ENCODE measurements at regions not wholly inside any gene's neighbourhood (a gene's known extent, or its start where the extent isn't known, plus 50 kb on each side); places are given as distances from the start of the nearest gene placed in this dataset.

GRCh38 chr3:127110982-127111693, 81.8 kb upstream of the PRR23E start:
- Mint-ChIP-seq H3K27ac (no peak overlapping the region), H3K4me1 (ENCODE audit: low read depth) (no peaks in the 10 kb centered on the region), H3K9me3 (ENCODE audit: low read depth) (peaks cover 13% of the 10 kb centered on the region), H3K36me3 (ENCODE audit: insufficient read depth) (peaks cover 4% of the 10 kb centered on the region), H3K4me3 (ENCODE audit: low read depth) (no peak overlapping the region), H3K27me3 (peaks cover 12% of the 10 kb centered on the region)
- no peak for DNase-seq (ENCODE audit: low spot score, unreplicated experiment)
- no peak for TF ChIP-seq CTCF (IDR thresholded peaks at IDR 0.05; ENCODE audit: unreplicated experiment)

GRCh38 chr3:127112796-127113570, 79.9 kb upstream of the PRR23E start:
- H3K9me3 Mint-ChIP-seq (ENCODE audit: low read depth): peaks cover 13% of the 10 kb centered on the region
- TF ChIP-seq CTCF (IDR thresholded peaks at IDR 0.05; ENCODE audit: unreplicated experiment): no peak
- peaks cover 4% of the 10 kb centered on the region for H3K36me3 Mint-ChIP-seq (ENCODE audit: insufficient read depth)
- H3K4me1 Mint-ChIP-seq (ENCODE audit: low read depth): no peaks in the 10 kb centered on the region
- H3K27me3 Mint-ChIP-seq: peaks cover 14% of the 10 kb centered on the region
- DNase-seq (ENCODE audit: low spot score, unreplicated experiment): no peak
- no peak overlapping the region for H3K4me3 Mint-ChIP-seq (ENCODE audit: low read depth)
- no peak overlapping the region for H3K27ac Mint-ChIP-seq

DNA sequence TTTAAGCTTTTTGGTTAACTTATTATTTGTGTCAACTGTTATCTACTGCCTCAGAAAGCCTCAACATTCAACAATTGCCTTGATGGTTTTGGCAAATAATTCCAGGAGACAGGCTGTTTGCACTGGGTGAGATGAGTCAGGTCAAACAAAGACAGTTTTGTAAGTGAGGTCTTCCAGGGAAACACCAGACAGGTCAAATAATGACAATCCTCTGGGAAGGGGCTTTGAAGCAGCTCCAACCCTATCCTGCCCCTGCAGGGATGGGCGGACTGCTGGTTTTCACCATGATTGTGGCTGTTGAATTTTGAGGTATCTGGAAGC, 79.4 kb upstream of the PRR23E start:
- no peak for DNase-seq (ENCODE audit: low spot score, unreplicated experiment)
- TF ChIP-seq CTCF (IDR thresholded peaks at IDR 0.05; ENCODE audit: unreplicated experiment): no peak
- peaks cover 13% of the 10 kb centered on the region for H3K9me3 Mint-ChIP-seq (ENCODE audit: low read depth)
- no peaks in the 10 kb centered on the region for H3K4me1 Mint-ChIP-seq (ENCODE audit: low read depth)
- no peak overlapping the region for H3K27ac Mint-ChIP-seq
- peaks cover 14% of the 10 kb centered on the region for H3K27me3 Mint-ChIP-seq
- no peak overlapping the region for H3K4me3 Mint-ChIP-seq (ENCODE audit: low read depth)
- H3K36me3 Mint-ChIP-seq (ENCODE audit: insufficient read depth): peaks cover 4% of the 10 kb centered on the region

DNA sequence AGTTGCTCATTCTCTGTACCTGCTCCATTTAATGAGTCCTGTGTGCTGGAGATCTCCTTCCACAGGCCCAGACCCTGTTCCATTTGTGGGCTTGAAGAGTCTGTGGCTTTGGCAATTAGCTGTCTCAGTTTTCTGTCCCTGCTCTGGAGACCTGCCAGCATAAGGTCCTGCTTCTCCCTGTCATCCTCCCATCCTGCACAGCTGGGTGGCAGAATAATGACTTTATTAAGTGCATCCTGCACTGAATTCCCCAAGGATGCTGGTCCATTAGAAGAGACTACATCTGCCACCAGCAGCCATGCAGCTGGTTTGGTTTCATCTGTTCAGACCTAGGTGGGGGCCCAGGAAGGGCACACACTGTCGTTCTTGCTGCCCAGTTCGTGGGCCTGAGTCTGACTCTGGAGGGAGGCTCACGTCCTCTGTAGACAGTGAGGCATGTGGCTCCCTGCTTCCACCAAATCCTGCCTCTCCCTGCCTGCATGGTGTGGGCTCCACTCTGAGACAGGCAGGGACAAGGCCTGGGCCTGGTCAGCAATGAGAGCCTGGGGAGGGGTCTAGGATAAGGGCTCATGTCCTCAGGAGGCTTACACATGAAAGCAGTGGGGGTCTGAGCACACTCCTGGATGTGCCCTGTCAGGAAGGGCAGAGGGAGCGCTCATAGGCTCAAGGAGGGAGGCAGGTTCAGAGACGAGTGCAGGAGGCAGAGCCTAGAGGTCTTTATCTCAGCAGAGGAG, 78.4 kb upstream of the PRR23E start:
- no peak for DNase-seq (ENCODE audit: low spot score, unreplicated experiment)
- H3K27ac Mint-ChIP-seq: no peak overlapping the region
- no peaks in the 10 kb centered on the region for H3K4me1 Mint-ChIP-seq (ENCODE audit: low read depth)
- H3K27me3 Mint-ChIP-seq: peaks cover 12% of the 10 kb centered on the region
- H3K36me3 Mint-ChIP-seq (ENCODE audit: insufficient read depth): peaks cover 4% of the 10 kb centered on the region
- peaks cover 13% of the 10 kb centered on the region for H3K9me3 Mint-ChIP-seq (ENCODE audit: low read depth)
- TF ChIP-seq CTCF (IDR thresholded peaks at IDR 0.05; ENCODE audit: unreplicated experiment): no peak
- H3K4me3 Mint-ChIP-seq (ENCODE audit: low read depth): no peak overlapping the region

DNA sequence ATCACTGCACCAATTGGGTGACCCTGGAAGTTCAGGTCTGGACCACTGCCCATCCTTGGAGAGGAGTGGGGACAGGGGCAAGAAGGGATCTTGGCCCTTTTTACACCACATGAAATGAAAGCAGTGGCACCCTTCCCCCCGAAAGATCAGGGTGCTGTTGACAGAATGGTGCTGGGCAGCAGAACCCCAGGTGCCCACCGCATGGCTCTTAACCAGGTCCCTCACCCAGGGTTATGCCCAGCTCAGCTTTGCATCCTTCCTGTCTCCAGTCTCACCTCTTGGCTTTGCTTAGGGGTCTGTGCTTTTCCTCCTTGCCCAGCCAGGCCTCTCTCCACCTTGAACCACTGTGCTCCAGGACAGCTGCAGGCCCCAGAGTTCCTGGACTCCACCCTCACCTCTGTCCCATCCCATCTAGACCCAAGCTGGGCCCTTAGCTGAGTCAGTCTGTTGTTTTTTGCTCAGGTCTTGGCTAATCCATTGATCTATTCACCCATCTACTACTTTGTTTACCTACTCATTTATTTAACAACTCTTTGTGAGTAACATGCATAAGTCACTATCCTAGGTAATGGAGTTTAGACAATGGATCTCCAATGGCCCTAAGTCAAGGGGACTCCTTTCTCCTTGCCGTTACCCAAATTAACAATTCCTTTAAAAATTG, 77.1 kb upstream of the PRR23E start:
- no peak for DNase-seq (ENCODE audit: low spot score, unreplicated experiment)
- Mint-ChIP-seq H3K9me3 (ENCODE audit: low read depth) (peaks cover 13% of the 10 kb centered on the region), H3K36me3 (ENCODE audit: insufficient read depth) (peaks cover 4% of the 10 kb centered on the region), H3K4me1 (ENCODE audit: low read depth) (no peaks in the 10 kb centered on the region), H3K27me3 (peaks cover 12% of the 10 kb centered on the region), H3K27ac (no peak overlapping the region), H3K4me3 (ENCODE audit: low read depth) (no peak overlapping the region)
- no peak for TF ChIP-seq CTCF (IDR thresholded peaks at IDR 0.05; ENCODE audit: unreplicated experiment)

Measured in progenitor cell of endocrine pancreas (in vitro differentiated cells).